T-cell (primary cell): ENCODE measurements at regions not wholly inside any gene's neighbourhood (a gene's known extent, or its start where the extent isn't known, plus 50 kb on each side); places are given as distances from the start of the nearest gene placed in this dataset.

Experiments used
- ATAC-seq, 4 experiments: fragments of 200-7000 bp in 3 of 4; fragments of 150-1000 bp in 1 of 4; cut with Tn5 transposase; replicated peaks in 1 of 4; 1 replicate in 3 of 4; 2 replicates in 1 of 4; pipeline ENCODE4 v1.10.0; 2021; ENCODE audit warnings: moderate library complexity in 3 of 4, mild to moderate bottlenecking in 2 of 4, moderate number of reproducible peaks in 1 of 4
- CTCF ChIA-PET, 2 donors: fragments of 300-600 bp; sonication (Branson Sonifier 250); formaldehyde crosslinking; loops; one replicate each; lab custom pipeline; 2022; ENCODE audit warnings: antibody characterized with exemption in 2 of 2; lab: Charles Lee
- POLR2A ChIA-PET, 2 donors: fragments of 300-600 bp; sonication (Branson Sonifier 250); formaldehyde crosslinking; loops; one replicate each; lab custom pipeline; 2022; ENCODE audit warnings: antibody characterized with exemption in 2 of 2; lab: Charles Lee
- DNase-seq, 35 experiments: peaks; one replicate each; pipeline versions ENCODE4 v3.0.0 to v3.0.0-alpha.2; 2013 to 2023
- H3K27ac ChIP-seq: one replicate; pipeline ENCODE4 v1.5.1; 2013; ENCODE audit warnings: low read length
- H3K27me3 ChIP-seq, 2 experiments: replicated peaks in 1 of 2; 1 replicate in 1 of 2; 2 replicates in 1 of 2; pipeline versions ENCODE4 v1.6.1 to v1.7.0; 2013; ENCODE audit warnings: low read length in 1 of 2, mixed read lengths in 1 of 2; ENCODE audit not compliant: control insufficient read depth in 2 of 2, insufficient read depth in 2 of 2; ENCODE audit errors: extremely low read depth in 1 of 2
- H3K36me3 ChIP-seq, 2 donors: 1 replicate in 1 of 2; 2 replicates in 1 of 2; pipeline versions ENCODE4 v1.6.1 to v1.7.0; 2013; ENCODE audit warnings: low read length in 1 of 2; ENCODE audit not compliant: control insufficient read depth in 2 of 2, insufficient read depth in 1 of 2; ENCODE audit errors: extremely low read depth in 1 of 2
- H3K4me1 ChIP-seq, 2 experiments: 1 replicate in 1 of 2; 2 replicates in 1 of 2; pipeline versions ENCODE4 v1.6.1 to v1.7.0; 2013; ENCODE audit warnings: low read length in 2 of 2, mixed read lengths in 1 of 2; ENCODE audit not compliant: insufficient read depth in 2 of 2, control insufficient read depth in 1 of 2; ENCODE audit errors: extremely low read depth in 1 of 2
- H3K4me3 ChIP-seq, 2 donors: 1 replicate in 1 of 2; 2 replicates in 1 of 2; pipeline versions ENCODE4 v1.5.1 to v1.7.0; 2013; ENCODE audit warnings: mild to moderate bottlenecking in 2 of 2, low read length in 1 of 2, moderate library complexity in 1 of 2; ENCODE audit not compliant: control insufficient read depth in 1 of 2; ENCODE audit errors: extremely low read depth in 1 of 2
- H3K9me3 ChIP-seq: 2 replicates; pipeline ENCODE4 v1.7.0; 2013
- H3K27ac Mint-ChIP-seq, 2 donors: one replicate each; pipeline ENCODE4 v1.8.0; 2020 to 2021; ENCODE audit warnings: mild to moderate bottlenecking in 2 of 2, mixed read lengths in 2 of 2
- H3K27me3 Mint-ChIP-seq, 2 donors: one replicate each; pipeline ENCODE4 v1.8.0; 2021 to 2022; ENCODE audit warnings: mixed read lengths in 2 of 2
- H3K36me3 Mint-ChIP-seq: one replicate; pipeline ENCODE4 v1.8.0; 2021; ENCODE audit warnings: mixed read lengths
- H3K4me1 Mint-ChIP-seq, 3 donors: one replicate each; pipeline ENCODE4 v1.8.0; 2020 to 2022; ENCODE audit warnings: mixed read lengths in 3 of 3, mild to moderate bottlenecking in 1 of 3
- H3K4me3 Mint-ChIP-seq, 3 donors: one replicate each; pipeline ENCODE4 v1.8.0; 2020 to 2022; ENCODE audit warnings: mild to moderate bottlenecking in 3 of 3, mixed read lengths in 3 of 3, moderate library complexity in 3 of 3
- H3K9me3 Mint-ChIP-seq, 3 donors: one replicate each; pipeline ENCODE4 v1.8.0; 2020 to 2022; ENCODE audit warnings: mixed read lengths in 3 of 3
- WGBS: methylation state at CpG from one replicate; pipeline ENCODE4 v1.1.5; 2013; ENCODE audit warnings: missing lambda C conversion rate; ENCODE audit not compliant: insufficient coverage; 5-methylcytosine and 5-hydroxymethylcytosine counted together

DNA sequence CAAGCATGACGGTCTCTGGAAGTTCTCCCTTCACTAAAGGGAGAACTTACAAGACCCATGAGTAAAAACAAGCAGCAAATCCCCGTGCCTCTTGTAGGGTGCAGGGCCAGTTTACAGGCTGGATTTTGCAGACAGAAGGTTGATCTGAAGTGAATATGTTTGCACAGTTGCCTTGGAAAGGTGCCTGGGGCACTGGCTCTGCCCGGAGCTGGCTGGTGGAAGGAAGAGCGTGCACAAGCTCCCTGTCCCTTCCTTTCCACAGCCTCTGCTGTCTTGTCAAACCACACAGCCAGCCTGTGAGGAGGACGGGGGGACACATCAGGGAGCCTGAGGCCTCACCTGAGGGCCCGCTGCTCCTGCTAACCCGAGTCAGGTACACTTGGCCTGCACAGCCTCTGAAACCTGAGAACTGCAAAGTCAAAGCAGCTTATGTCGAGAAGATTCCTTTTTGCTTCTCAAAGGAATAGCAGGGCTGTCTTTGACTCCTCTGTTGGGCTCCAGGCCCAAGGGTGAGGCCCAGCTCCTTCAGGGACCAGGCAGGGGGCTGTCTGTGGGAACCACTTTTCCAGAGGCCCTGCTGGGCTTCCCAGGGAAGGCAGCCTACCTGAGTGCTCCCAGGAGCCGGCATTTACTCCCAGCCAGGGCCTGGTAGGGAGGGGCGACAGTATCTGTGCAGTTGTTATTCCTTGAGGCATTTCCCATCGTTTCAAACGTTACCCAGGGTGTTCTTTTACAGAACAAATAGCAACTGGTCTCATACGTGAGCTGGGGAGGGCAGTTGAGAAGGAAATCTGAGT is 251.5 kb downstream of the SIPA1L2 start:
- CTCF ChIA-PET: no interaction called here
- Mint-ChIP-seq H3K36me3 (no peaks in the 10 kb centered on the region), H3K27ac (no peak overlapping the region), H3K4me1 (no peaks in the 10 kb centered on the region), H3K9me3 (no peaks in the 10 kb centered on the region), H3K4me3 (no peak overlapping the region), H3K27me3 (peaks cover 6 to 12% of the 10 kb centered on the region in 2 donors)
- no peak overlapping the region for H3K27ac ChIP-seq
- H3K27me3 ChIP-seq: peaks cover 0 to 13% of the 10 kb centered on the region in 2 experiments
- no peaks in the 10 kb centered on the region for H3K4me1 ChIP-seq
- no peaks in the 10 kb centered on the region for H3K9me3 ChIP-seq
- ATAC-seq: no peak
- POLR2A ChIA-PET: no interaction called here
- H3K36me3 ChIP-seq: no peaks in the 10 kb centered on the region
- WGBS: 83% methylated on average over 10 of the region's 13 CpGs
- H3K4me3 ChIP-seq: no peak overlapping the region
- no peak for DNase-seq

GRCh38 chr1:232377494-232377770 is 252.5 kb downstream of the SIPA1L2 start:
- Mint-ChIP-seq H3K27me3 (peaks cover 2 to 12% of the 10 kb centered on the region in 2 donors), H3K27ac (no peak overlapping the region), H3K4me1 (no peaks in the 10 kb centered on the region), H3K36me3 (no peaks in the 10 kb centered on the region), H3K4me3 (no peak overlapping the region), H3K9me3 (no peaks in the 10 kb centered on the region)
- Histone ChIP-seq H3K4me1 (no peaks in the 10 kb centered on the region), H3K27me3 (peaks cover 0 to 10% of the 10 kb centered on the region in 2 experiments), H3K27ac (no peak overlapping the region), H3K36me3 (no peaks in the 10 kb centered on the region), H3K4me3 (no peak overlapping the region), H3K9me3 (no peaks in the 10 kb centered on the region)
- ATAC-seq (no peak), DNase-seq (no peak)
- WGBS: 58% methylated on average over 3 of the region's 3 CpGs
- ChIA-PET CTCF (no interaction called here), POLR2A (no interaction called here)

DNA sequence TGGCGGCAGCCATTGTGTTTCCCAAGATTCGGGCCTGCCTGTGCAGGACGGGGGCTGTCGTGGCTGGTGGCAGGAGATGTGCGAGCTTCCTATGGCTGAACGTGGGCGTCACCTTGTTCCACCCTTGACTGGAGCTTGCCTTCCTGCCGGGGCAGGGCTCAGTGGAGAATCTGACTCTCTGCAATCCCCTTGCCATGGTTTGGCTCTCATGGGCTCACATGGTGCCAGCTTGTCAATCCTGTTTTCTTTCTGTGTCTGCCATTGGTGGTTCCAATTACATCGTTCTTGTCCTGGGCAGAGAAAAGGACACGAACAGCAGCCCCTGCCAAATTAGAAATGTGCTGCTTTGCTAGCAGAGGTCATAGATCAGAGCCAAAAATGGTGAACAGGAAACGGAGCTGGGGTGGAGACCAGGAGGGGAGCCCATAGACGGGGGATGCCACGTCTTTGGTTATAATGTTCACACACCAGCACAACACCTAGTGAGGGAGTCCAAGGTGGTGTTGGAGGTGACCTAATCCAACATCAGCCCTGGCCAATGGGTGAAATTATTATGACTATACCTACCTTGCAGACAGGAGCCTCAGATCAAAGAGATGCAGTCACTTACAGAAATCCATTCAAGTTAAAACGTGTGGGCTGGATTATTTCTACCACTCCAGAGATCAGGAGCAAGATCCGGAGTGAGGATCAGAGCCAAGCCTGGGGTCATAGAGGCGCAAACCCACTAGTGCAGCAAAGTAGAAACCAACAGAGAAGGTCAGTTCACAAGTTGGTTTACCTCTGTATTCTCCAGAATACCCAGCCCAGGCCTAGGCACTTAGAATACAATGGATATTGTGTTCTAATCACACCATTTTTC is 253.1 kb downstream of the SIPA1L2 start:
- Histone ChIP-seq H3K4me3 (no peak overlapping the region), H3K4me1 (no peaks in the 10 kb centered on the region), H3K27me3 (peaks cover 0 to 10% of the 10 kb centered on the region in 2 experiments), H3K36me3 (no peaks in the 10 kb centered on the region), H3K27ac (no peak overlapping the region), H3K9me3 (no peaks in the 10 kb centered on the region)
- Mint-ChIP-seq H3K27me3 (peaks cover 2 to 12% of the 10 kb centered on the region in 2 donors), H3K27ac (no peak overlapping the region), H3K4me1 (no peaks in the 10 kb centered on the region), H3K9me3 (no peaks in the 10 kb centered on the region), H3K4me3 (no peak overlapping the region), H3K36me3 (no peaks in the 10 kb centered on the region)
- ATAC-seq (no peak), DNase-seq (no peak)
- WGBS: 85% methylated on average over 13 of the region's 16 CpGs
- ChIA-PET CTCF (interaction anchor here in 1 of 2 donors (1.1 kb wide), 1 partner anchor 1074 kb away, joined by 3 read pairs; no protein-coding TSS in a partner anchor), POLR2A (no interaction called here)

GRCh38 chr1:232372841-232373440 is 257.0 kb downstream of the SIPA1L2 start:
- H3K9me3 Mint-ChIP-seq: no peaks in the 10 kb centered on the region
- Histone ChIP-seq H3K27me3 (peaks cover 0 to 3% of the 10 kb centered on the region in 2 experiments), H3K4me1 (no peaks in the 10 kb centered on the region), H3K27ac (no peak overlapping the region), H3K4me3 (no peak overlapping the region), H3K36me3 (no peaks in the 10 kb centered on the region), H3K9me3 (no peaks in the 10 kb centered on the region)
- H3K4me1 Mint-ChIP-seq: no peaks in the 10 kb centered on the region
- no peak overlapping the region for H3K27ac Mint-ChIP-seq
- 85% methylated on average over 11 of the region's 11 CpGs for WGBS
- ATAC-seq (no peak), DNase-seq (no peak)
- ChIA-PET POLR2A (no interaction called here), CTCF (no interaction called here)
- no peak overlapping the region for H3K4me3 Mint-ChIP-seq
- H3K36me3 Mint-ChIP-seq: no peaks in the 10 kb centered on the region
- H3K27me3 Mint-ChIP-seq: peaks cover 0 to 8% of the 10 kb centered on the region in 2 donors

DNA sequence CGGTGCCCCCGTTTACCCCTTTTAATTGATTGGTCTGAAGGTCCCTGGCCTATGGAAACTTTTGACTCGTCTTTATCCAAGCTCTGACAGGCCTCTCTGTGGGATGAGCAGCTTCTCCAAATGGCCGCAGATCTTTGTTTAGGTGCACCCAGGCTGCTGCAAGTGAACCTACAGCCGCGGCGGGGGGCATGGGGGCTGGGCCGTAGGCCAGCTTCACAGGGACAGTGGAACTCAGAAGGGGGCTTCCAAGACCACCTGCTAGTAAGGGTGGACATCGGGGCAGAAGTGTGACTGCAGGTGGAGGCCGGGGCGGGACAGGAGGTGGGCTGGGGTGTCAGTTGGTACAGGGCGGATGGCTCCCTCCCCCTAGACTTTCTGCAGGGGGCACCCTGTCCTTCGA is 257.5 kb downstream of the SIPA1L2 start:
- Mint-ChIP-seq H3K36me3 (no peaks in the 10 kb centered on the region), H3K27me3 (peaks cover 0 to 8% of the 10 kb centered on the region in 2 donors), H3K9me3 (no peaks in the 10 kb centered on the region), H3K27ac (no peak overlapping the region), H3K4me3 (no peak overlapping the region), H3K4me1 (no peaks in the 10 kb centered on the region)
- H3K27me3 ChIP-seq: peaks cover 0 to 3% of the 10 kb centered on the region in 2 experiments
- no peak overlapping the region for H3K4me3 ChIP-seq
- no peaks in the 10 kb centered on the region for H3K4me1 ChIP-seq
- ChIA-PET CTCF (no interaction called here), POLR2A (no interaction called here)
- 92% methylated on average over 10 of the region's 13 CpGs for WGBS
- DNase-seq (no peak), ATAC-seq (no peak)
- no peaks in the 10 kb centered on the region for H3K36me3 ChIP-seq
- H3K27ac ChIP-seq: no peak overlapping the region
- no peaks in the 10 kb centered on the region for H3K9me3 ChIP-seq

GRCh38 chr1:232369451-232370296 is 260.3 kb downstream of the SIPA1L2 start:
- no peaks in the 10 kb centered on the region for H3K4me1 Mint-ChIP-seq
- H3K4me3 ChIP-seq: no peak overlapping the region
- ATAC-seq: no peak
- H3K9me3 Mint-ChIP-seq: no peaks in the 10 kb centered on the region
- no peaks in the 10 kb centered on the region for H3K4me1 ChIP-seq
- WGBS: 90% methylated on average over 4 of the region's 11 CpGs
- no peaks in the 10 kb centered on the region for H3K36me3 Mint-ChIP-seq
- no peaks in the 10 kb centered on the region for H3K36me3 ChIP-seq
- H3K27me3 ChIP-seq: no peaks in the 10 kb centered on the region
- CTCF ChIA-PET: no interaction called here
- DNase-seq: no peak
- H3K27ac Mint-ChIP-seq: no peak overlapping the region
- no peak overlapping the region for H3K27ac ChIP-seq
- POLR2A ChIA-PET: no interaction called here
- H3K27me3 Mint-ChIP-seq: peaks cover 0 to 4% of the 10 kb centered on the region in 2 donors
- H3K9me3 ChIP-seq: no peaks in the 10 kb centered on the region
- H3K4me3 Mint-ChIP-seq: no peak overlapping the region
